ENCODE measurements at regions not wholly inside any gene's neighbourhood (a gene's known extent, or its start where the extent isn't known, plus 50 kb on each side); places are given as distances from the start of the nearest gene placed in this dataset.

- Histone ChIP-seq H3K4me3 (ENCODE audit: low read length, poor library complexity, severe bottlenecking) (no peak overlapping the region), H3K9ac (ENCODE audit: low read depth, low read length, poor library complexity, severe bottlenecking) (no peak overlapping the region), H3K27me3 (ENCODE audit: insufficient read depth, low read length, poor library complexity, severe bottlenecking) (no peaks in the 10 kb centered on the region), H3F3A (ENCODE audit: low read depth) (no peaks in the 10 kb centered on the region), H3K9me2 (replicated peaks; ENCODE audit: low read depth, low read length) (no peaks in the 10 kb centered on the region), H3K9me3 (ENCODE audit: insufficient read depth, low read depth, low read length) (peaks cover 2% of the 10 kb centered on the region; the same call in 1 of the 2 replicates), H3K36me3 (ENCODE audit: insufficient read depth, low read length) (no peaks in the 10 kb centered on the region), H3K4me1 (ENCODE audit: insufficient read depth, low read length, poor library complexity, severe bottlenecking) (no peaks in the 10 kb centered on the region), H2AFZ (ENCODE audit: low read length) (no peak overlapping the region), H4K20me1 (ENCODE audit: insufficient read depth, low read length, poor library complexity, severe bottlenecking) (no peaks in the 10 kb centered on the region), H3K4me2 (ENCODE audit: low read depth, low read length, poor library complexity, severe bottlenecking) (no peak overlapping the region), H3K79me2 (ENCODE audit: insufficient read depth, low read length) (no peaks in the 10 kb centered on the region)
- TF ChIP-seq EZH2phosphoT487 (IDR thresholded peaks at IDR 0.05; ENCODE audit: borderline replicate concordance) (no peak), CTCF (conservative IDR thresholded peaks at IDR 0.05; ENCODE audit: low read length) (no peak)
These were observed 387.0 kb upstream of the ZFP64 start for GRCh38 chr20:52578559-52578958.

GRCh38 chr20:52577696-52578095 is 386.1 kb upstream of the ZFP64 start:
- Histone ChIP-seq H3F3A (ENCODE audit: low read depth) (no peaks in the 10 kb centered on the region), H3K27me3 (ENCODE audit: insufficient read depth, low read length, poor library complexity, severe bottlenecking) (no peaks in the 10 kb centered on the region), H2AFZ (ENCODE audit: low read length) (no peak overlapping the region), H3K9me3 (ENCODE audit: insufficient read depth, low read depth, low read length) (peaks cover 2% of the 10 kb centered on the region; the same call in 1 of the 2 replicates), H3K4me3 (ENCODE audit: low read length, poor library complexity, severe bottlenecking) (no peak overlapping the region), H3K9me2 (replicated peaks; ENCODE audit: low read depth, low read length) (no peaks in the 10 kb centered on the region), H3K79me2 (ENCODE audit: insufficient read depth, low read length) (no peaks in the 10 kb centered on the region), H3K9ac (ENCODE audit: low read depth, low read length, poor library complexity, severe bottlenecking) (no peak overlapping the region), H3K4me1 (ENCODE audit: insufficient read depth, low read length, poor library complexity, severe bottlenecking) (no peaks in the 10 kb centered on the region), H3K36me3 (ENCODE audit: insufficient read depth, low read length) (no peaks in the 10 kb centered on the region), H3K4me2 (ENCODE audit: low read depth, low read length, poor library complexity, severe bottlenecking) (no peak overlapping the region), H4K20me1 (ENCODE audit: insufficient read depth, low read length, poor library complexity, severe bottlenecking) (no peaks in the 10 kb centered on the region)
- TF ChIP-seq CTCF (conservative IDR thresholded peaks at IDR 0.05; ENCODE audit: low read length): no peak
- no peak for TF ChIP-seq EZH2phosphoT487 (IDR thresholded peaks at IDR 0.05; ENCODE audit: borderline replicate concordance)

GRCh38 chr20:52572687-52573086 is 381.1 kb upstream of the ZFP64 start:
- Histone ChIP-seq H3F3A (ENCODE audit: low read depth) (no peaks in the 10 kb centered on the region), H3K9ac (ENCODE audit: low read depth, low read length, poor library complexity, severe bottlenecking) (no peak overlapping the region)

More at GRCh38 chr20:52572687-52573086, 381.1 kb upstream of the ZFP64 start:
- H3K27me3 ChIP-seq (ENCODE audit: insufficient read depth, low read length, poor library complexity, severe bottlenecking): no peaks in the 10 kb centered on the region
- no peak overlapping the region for H3K4me2 ChIP-seq (ENCODE audit: low read depth, low read length, poor library complexity, severe bottlenecking)
- H3K4me3 ChIP-seq (ENCODE audit: low read length, poor library complexity, severe bottlenecking): no peak overlapping the region
- H3K9me3 ChIP-seq (ENCODE audit: insufficient read depth, low read depth, low read length): no peaks in the 10 kb centered on the region
- no peaks in the 10 kb centered on the region for H4K20me1 ChIP-seq (ENCODE audit: insufficient read depth, low read length, poor library complexity, severe bottlenecking)
- no peaks in the 10 kb centered on the region for H3K9me2 ChIP-seq (replicated peaks; ENCODE audit: low read depth, low read length)
- H3K4me1 ChIP-seq (ENCODE audit: insufficient read depth, low read length, poor library complexity, severe bottlenecking): no peaks in the 10 kb centered on the region
- TF ChIP-seq EZH2phosphoT487 (IDR thresholded peaks at IDR 0.05; ENCODE audit: borderline replicate concordance) (no peak), CTCF (conservative IDR thresholded peaks at IDR 0.05; ENCODE audit: low read length) (no peak)
- no peak overlapping the region for H2AFZ ChIP-seq (ENCODE audit: low read length)
- H3K79me2 ChIP-seq (ENCODE audit: insufficient read depth, low read length): no peaks in the 10 kb centered on the region
- H3K36me3 ChIP-seq (ENCODE audit: insufficient read depth, low read length): no peaks in the 10 kb centered on the region
